ENCODE measurements at regions not wholly inside any gene's neighbourhood (a gene's known extent, or its start where the extent isn't known, plus 50 kb on each side); places are given as distances from the start of the nearest gene placed in this dataset.
A peak's percentile ranks its signal among the peaks of the same experiment; 100 is the strongest.

GRCh38 chr9:130755377-130756007, 61.9 kb downstream of the EXOSC2 start:
- DNase-seq, result no peak

GRCh38 chr9:130756037-130756436, 62.5 kb downstream of the EXOSC2 start:
- DNase-seq, result no peak

GRCh38 chr9:130756455-130757152, 63.0 kb downstream of the EXOSC2 start:
- DNase-seq, result no peak

GRCh38 chr9:130759738-130760137, 66.2 kb downstream of the EXOSC2 start:
- no peak for DNase-seq

- DNase-seq, result no peak
Measured at GRCh38 chr9:130763331-130764171, 70.0 kb downstream of the EXOSC2 start.

- DNase-seq, result peak; percentile 47
Measured at GRCh38 chr9:130765137-130766020, 69.7 kb upstream of the ABL1 start.

- peak; percentile 39 for DNase-seq
Measured at GRCh38 chr9:130766021-130766926, 68.8 kb upstream of the ABL1 start.

- no peak for DNase-seq
Measured at GRCh38 chr9:130766927-130767307, 68.1 kb upstream of the ABL1 start.

GRCh38 chr9:130768265-130768664, 66.8 kb upstream of the ABL1 start:
- no peak for DNase-seq

- no peak for DNase-seq
Measured at GRCh38 chr9:130768891-130769403, 66.1 kb upstream of the ABL1 start.

GRCh38 chr9:130770093-130770492, 65.0 kb upstream of the ABL1 start:
- no peak for DNase-seq

GRCh38 chr9:130770679-130771442, 64.2 kb upstream of the ABL1 start:
- no peak for DNase-seq

- no peak for DNase-seq
Measured at GRCh38 chr9:130772185-130772584, 62.9 kb upstream of the ABL1 start.

- DNase-seq, result no peak
Measured at GRCh38 chr9:130774183-130774582, 60.9 kb upstream of the ABL1 start.

- DNase-seq, result no peak
Measured at GRCh38 chr9:130775336-130775991, 59.6 kb upstream of the ABL1 start.

GRCh38 chr9:130779153-130779855, 55.8 kb upstream of the ABL1 start:
- DNase-seq, result no peak

GRCh38 chr9:130780415-130780814, 54.6 kb upstream of the ABL1 start:
- DNase-seq, result no peak

GRCh38 chr9:130780865-130781504, 54.1 kb upstream of the ABL1 start:
- DNase-seq, result no peak

GRCh38 chr9:130781569-130781968, 53.5 kb upstream of the ABL1 start:
- DNase-seq, result no peak
